Stomach (tissue), 4 donors: ENCODE measurements at regions not wholly inside any gene's neighbourhood (a gene's known extent, or its start where the extent isn't known, plus 50 kb on each side); places are given as distances from the start of the nearest gene placed in this dataset.

Experiments used
- EP300 ChIP-seq: sonication (generic); formaldehyde crosslinking; IDR thresholded peaks from one replicate; pipeline ENCODE4 v1.6.1; 2017; ENCODE audit warnings: antibody characterized with exemption
- TF ChIP-seq, protein P1 (sequence below), 7 experiments: fragments of 450-650 bp in 4 of 7; fragments of 200-600 bp in 3 of 7; sonication (generic) in 3 of 7; IDR thresholded peaks; one replicate each; pipeline ENCODE4 v1.5.1; 2016 to 2019; ENCODE audit warnings: antibody characterized with exemption in 7 of 7, control low read depth in 2 of 7, mild to moderate bottlenecking in 1 of 7

DNA sequence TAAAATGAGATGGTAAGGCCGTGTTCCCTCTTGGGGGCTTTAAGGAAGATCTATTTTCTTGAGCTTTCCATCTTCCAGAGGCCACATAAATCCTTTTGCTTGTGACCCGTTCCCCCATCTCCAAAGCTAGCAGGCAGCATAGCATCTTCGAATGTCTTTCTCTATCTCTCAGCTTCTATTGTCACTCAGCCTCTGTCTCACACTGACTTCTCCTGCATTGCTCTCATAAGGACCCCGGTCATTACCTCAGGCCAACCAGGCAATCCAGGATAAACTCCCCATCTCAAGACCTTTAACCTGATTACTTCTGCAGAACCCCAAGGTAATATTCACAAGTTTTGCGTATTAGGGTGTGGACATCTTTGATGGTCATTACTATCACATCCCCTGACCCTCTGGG is 250.3 kb upstream of the SOX2 start:
- TF ChIP-seq, protein P1, sequence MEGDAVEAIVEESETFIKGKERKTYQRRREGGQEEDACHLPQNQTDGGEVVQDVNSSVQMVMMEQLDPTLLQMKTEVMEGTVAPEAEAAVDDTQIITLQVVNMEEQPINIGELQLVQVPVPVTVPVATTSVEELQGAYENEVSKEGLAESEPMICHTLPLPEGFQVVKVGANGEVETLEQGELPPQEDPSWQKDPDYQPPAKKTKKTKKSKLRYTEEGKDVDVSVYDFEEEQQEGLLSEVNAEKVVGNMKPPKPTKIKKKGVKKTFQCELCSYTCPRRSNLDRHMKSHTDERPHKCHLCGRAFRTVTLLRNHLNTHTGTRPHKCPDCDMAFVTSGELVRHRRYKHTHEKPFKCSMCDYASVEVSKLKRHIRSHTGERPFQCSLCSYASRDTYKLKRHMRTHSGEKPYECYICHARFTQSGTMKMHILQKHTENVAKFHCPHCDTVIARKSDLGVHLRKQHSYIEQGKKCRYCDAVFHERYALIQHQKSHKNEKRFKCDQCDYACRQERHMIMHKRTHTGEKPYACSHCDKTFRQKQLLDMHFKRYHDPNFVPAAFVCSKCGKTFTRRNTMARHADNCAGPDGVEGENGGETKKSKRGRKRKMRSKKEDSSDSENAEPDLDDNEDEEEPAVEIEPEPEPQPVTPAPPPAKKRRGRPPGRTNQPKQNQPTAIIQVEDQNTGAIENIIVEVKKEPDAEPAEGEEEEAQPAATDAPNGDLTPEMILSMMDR (IDR thresholded peaks at IDR 0.05), result no peak
- no peak for TF ChIP-seq EP300
